Liver (tissue), 8 donors: ENCODE measurements at regions not wholly inside any gene's neighbourhood (a gene's known extent, or its start where the extent isn't known, plus 50 kb on each side); places are given as distances from the start of the nearest gene placed in this dataset.

Source experiments
- DNase-seq: peaks from one replicate; pipeline ENCODE4 v3.0.0-alpha.2; 2017; ENCODE audit warnings: low spot score
- H3K27ac ChIP-seq, 2 donors: one replicate each; pipeline ENCODE4 v1.7.0; 2013; ENCODE audit warnings: inconsistent platforms in 2 of 2, low read length in 2 of 2, control low read depth in 1 of 2, low read depth in 1 of 2, mild to moderate bottlenecking in 1 of 2
- H3K27me3 ChIP-seq, 4 donors: one replicate each; pipeline versions ENCODE4 v1.6.1 to v1.7.0; 2013; ENCODE audit warnings: low read length in 3 of 4, inconsistent platforms in 1 of 4, mild to moderate bottlenecking in 1 of 4, moderate library complexity in 1 of 4; ENCODE audit not compliant: control insufficient read depth in 4 of 4, insufficient read depth in 4 of 4
- H3K36me3 ChIP-seq, 4 donors: one replicate each; pipeline versions ENCODE4 v1.6.1 to v1.7.0; 2013; ENCODE audit warnings: low read length in 3 of 4, mild to moderate bottlenecking in 3 of 4, low read depth in 1 of 4, moderate library complexity in 1 of 4; ENCODE audit not compliant: control insufficient read depth in 4 of 4, insufficient read depth in 3 of 4
- H3K4me1 ChIP-seq, 4 donors: one replicate each; pipeline versions ENCODE4 v1.6.1 to v1.7.0; 2013; ENCODE audit warnings: low read length in 3 of 4, mild to moderate bottlenecking in 3 of 4, moderate library complexity in 1 of 4; ENCODE audit not compliant: control insufficient read depth in 4 of 4, insufficient read depth in 4 of 4
- H3K4me3 ChIP-seq, 3 donors: one replicate each; pipeline versions ENCODE4 v1.6.1 to v1.7.0; 2013; ENCODE audit warnings: low read length in 3 of 3, control low read depth in 1 of 3, low read depth in 1 of 3, mild to moderate bottlenecking in 1 of 3
- H3K9ac ChIP-seq, 2 donors: one replicate each; pipeline ENCODE4 v1.7.0; 2013; ENCODE audit warnings: low read length in 2 of 2, mild to moderate bottlenecking in 2 of 2, moderate library complexity in 2 of 2, control low read depth in 1 of 2, low read depth in 1 of 2
- H3K9me3 ChIP-seq, 4 donors: one replicate each; pipeline versions ENCODE4 v1.6.1 to v1.7.0; 2013; ENCODE audit warnings: low read length in 3 of 4; ENCODE audit not compliant: control insufficient read depth in 4 of 4
- ATF3 ChIP-seq: IDR thresholded peaks from 2 replicates; pipeline ENCODE4 v1.6.1; 2016; ENCODE audit warnings: antibody characterized with exemption
- CTCF ChIP-seq: fragments of 150-350 bp; IDR thresholded peaks from 2 replicates; pipeline ENCODE4 v1.5.1; 2017; ENCODE audit warnings: improper control_type of control experiment, low read depth, low read length; ENCODE audit not compliant: missing input control
- FOXA2 ChIP-seq: IDR thresholded peaks from 2 replicates; pipeline ENCODE4 v1.6.1; 2016; ENCODE audit warnings: antibody characterized with exemption
- GABPA ChIP-seq, 2 donors: IDR thresholded peaks in 1 of 2; conservative IDR thresholded peaks in 1 of 2; 2 replicates each; pipeline ENCODE4 v1.6.1; 2016; ENCODE audit warnings: antibody characterized with exemption in 2 of 2, mild to moderate bottlenecking in 1 of 2, moderate library complexity in 1 of 2
- NR2F2 ChIP-seq: IDR thresholded peaks from 2 replicates; pipeline ENCODE4 v1.6.1; 2016; ENCODE audit warnings: antibody characterized with exemption
- RXRA ChIP-seq, 2 donors: IDR thresholded peaks; 2 replicates each; pipeline ENCODE4 v1.6.1; 2017 to 2018; ENCODE audit warnings: antibody characterized with exemption in 2 of 2, mild to moderate bottlenecking in 1 of 2
- SP1 ChIP-seq: IDR thresholded peaks from 2 replicates; pipeline ENCODE4 v1.6.1; 2018; ENCODE audit warnings: antibody characterized with exemption, mild to moderate bottlenecking
- ZBTB33 ChIP-seq: IDR thresholded peaks from 2 replicates; pipeline ENCODE4 v1.6.1; 2016; ENCODE audit warnings: antibody characterized with exemption
- WGBS: extraction: QIAGEN DNeasy Blood & Tissue Kit; methylation state at CpG from one replicate; pipeline ENCODE4 v1.1.7; 2013; 5-methylcytosine and 5-hydroxymethylcytosine counted together
- TF ChIP-seq, protein P1 (sequence below): IDR thresholded peaks from 2 replicates; pipeline ENCODE4 v1.6.1; 2016; ENCODE audit warnings: antibody characterized with exemption, mild to moderate bottlenecking
- donor health status: healthy.
- donor health status: healthy.
- donor health status: healthy.
- donor health status: healthy.
- donor health status: healthy.

- Histone ChIP-seq H3K9me3 (no peaks in the 10 kb centered on the region), H3K27me3 (no peaks in the 10 kb centered on the region)
Measured at GRCh38 chr15:95866711-95867440, 463.6 kb upstream of the NR2F2 start.

GRCh38 chr15:95868450-95868849 lies 462.1 kb upstream of the NR2F2 start:
- H3K9ac ChIP-seq: no peak overlapping the region
- H3K27ac ChIP-seq: no peak overlapping the region
- H3K4me3 ChIP-seq: no peak overlapping the region
- no peaks in the 10 kb centered on the region for H3K4me1 ChIP-seq
- TF ChIP-seq ZBTB33: no peak
- no peak for TF ChIP-seq GABPA (IDR thresholded peaks at IDR 0.05 in 1 of 2, conservative IDR thresholded peaks at IDR 0.05 in 1 of 2)
- TF ChIP-seq RXRA (IDR thresholded peaks at IDR 0.05): no peak
- TF ChIP-seq ATF3: no peak
- TF ChIP-seq SP1: no peak
- TF ChIP-seq, protein P1, sequence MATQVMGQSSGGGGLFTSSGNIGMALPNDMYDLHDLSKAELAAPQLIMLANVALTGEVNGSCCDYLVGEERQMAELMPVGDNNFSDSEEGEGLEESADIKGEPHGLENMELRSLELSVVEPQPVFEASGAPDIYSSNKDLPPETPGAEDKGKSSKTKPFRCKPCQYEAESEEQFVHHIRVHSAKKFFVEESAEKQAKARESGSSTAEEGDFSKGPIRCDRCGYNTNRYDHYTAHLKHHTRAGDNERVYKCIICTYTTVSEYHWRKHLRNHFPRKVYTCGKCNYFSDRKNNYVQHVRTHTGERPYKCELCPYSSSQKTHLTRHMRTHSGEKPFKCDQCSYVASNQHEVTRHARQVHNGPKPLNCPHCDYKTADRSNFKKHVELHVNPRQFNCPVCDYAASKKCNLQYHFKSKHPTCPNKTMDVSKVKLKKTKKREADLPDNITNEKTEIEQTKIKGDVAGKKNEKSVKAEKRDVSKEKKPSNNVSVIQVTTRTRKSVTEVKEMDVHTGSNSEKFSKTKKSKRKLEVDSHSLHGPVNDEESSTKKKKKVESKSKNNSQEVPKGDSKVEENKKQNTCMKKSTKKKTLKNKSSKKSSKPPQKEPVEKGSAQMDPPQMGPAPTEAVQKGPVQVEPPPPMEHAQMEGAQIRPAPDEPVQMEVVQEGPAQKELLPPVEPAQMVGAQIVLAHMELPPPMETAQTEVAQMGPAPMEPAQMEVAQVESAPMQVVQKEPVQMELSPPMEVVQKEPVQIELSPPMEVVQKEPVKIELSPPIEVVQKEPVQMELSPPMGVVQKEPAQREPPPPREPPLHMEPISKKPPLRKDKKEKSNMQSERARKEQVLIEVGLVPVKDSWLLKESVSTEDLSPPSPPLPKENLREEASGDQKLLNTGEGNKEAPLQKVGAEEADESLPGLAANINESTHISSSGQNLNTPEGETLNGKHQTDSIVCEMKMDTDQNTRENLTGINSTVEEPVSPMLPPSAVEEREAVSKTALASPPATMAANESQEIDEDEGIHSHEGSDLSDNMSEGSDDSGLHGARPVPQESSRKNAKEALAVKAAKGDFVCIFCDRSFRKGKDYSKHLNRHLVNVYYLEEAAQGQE: no peak
- WGBS: 81% methylated on average over 5 of the region's 5 CpGs
- no peaks in the 10 kb centered on the region for H3K9me3 ChIP-seq
- H3K27me3 ChIP-seq: no peaks in the 10 kb centered on the region
- H3K36me3 ChIP-seq: no peaks in the 10 kb centered on the region
- DNase-seq: no peak

More at GRCh38 chr15:95866711-95867440, 463.6 kb upstream of the NR2F2 start:
- DNase-seq: no peak
- Histone ChIP-seq H3K27ac (no peak overlapping the region), H3K36me3 (no peaks in the 10 kb centered on the region), H3K4me1 (no peaks in the 10 kb centered on the region), H3K9ac (no peak overlapping the region), H3K4me3 (no peak overlapping the region)
- TF ChIP-seq NR2F2 (peak; percentile 54), CTCF (no peak), ATF3 (no peak), FOXA2 (no peak), ZBTB33 (no peak)
- 84% methylated on average over 8 of the region's 8 CpGs for WGBS
